ENCODE measurements at regions not wholly inside any gene's neighbourhood (a gene's known extent, or its start where the extent isn't known, plus 50 kb on each side); places are given as distances from the start of the nearest gene placed in this dataset.
"Not testable (repeated sequence)": the region's sequence is repeated elsewhere in the genome, so short reads cannot be mapped to it uniquely, and the experiment has no call there.

DNA sequence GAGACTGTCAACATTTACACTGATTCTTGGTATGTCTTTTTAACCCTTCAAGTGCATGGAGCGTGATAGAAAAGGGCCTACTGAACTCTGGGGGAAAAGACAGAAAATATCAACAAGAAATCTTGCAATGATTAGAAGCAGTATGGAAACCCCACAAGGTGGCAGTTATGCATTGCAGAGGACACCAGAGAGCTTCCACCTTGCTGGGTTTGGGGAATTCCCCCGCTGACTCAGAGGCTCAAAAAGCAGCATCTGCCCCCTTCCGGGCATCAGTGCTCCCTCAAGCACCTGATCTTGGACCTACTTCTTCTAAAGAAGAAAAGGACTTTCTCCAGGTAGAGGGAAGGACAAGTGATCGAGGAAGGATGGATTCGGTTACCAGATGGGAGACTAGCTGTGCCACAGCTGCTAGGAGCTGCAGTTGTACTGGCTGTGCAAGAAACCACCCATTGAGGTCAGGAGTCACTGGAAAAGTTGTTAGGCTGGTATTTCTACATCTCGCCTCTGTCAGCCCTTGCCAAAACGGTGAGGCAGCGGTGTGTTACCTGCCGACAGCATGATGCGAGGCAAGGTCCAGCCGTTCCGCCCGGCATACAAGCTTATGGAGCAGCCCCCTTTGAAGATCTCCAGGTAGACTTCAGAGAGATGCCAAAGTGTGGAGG, 102.8 kb upstream of the OSBPL11 start:
- FAIRE-seq, result not testable (repeated sequence)

DNA sequence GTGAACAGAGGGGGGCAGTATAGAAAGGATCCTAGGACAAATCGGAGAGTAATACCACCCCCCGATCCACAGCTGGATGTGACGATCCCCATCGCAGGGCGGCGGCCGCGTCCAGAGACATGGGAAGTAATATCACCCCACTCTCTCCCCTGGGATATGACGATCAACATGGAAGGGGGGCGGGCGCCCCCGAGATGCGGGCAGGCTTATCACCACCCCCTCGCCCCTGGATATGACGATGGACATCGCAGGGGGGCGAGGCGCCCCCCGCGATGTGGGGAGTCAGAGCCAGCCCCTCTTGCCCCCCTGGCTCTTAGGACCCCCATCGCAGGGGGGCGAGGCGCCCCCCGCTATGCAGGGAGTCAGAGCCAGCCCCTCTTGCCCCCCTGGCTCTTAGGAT, 120.4 kb upstream of the OSBPL11 start:
- no peak for FAIRE-seq

DNA sequence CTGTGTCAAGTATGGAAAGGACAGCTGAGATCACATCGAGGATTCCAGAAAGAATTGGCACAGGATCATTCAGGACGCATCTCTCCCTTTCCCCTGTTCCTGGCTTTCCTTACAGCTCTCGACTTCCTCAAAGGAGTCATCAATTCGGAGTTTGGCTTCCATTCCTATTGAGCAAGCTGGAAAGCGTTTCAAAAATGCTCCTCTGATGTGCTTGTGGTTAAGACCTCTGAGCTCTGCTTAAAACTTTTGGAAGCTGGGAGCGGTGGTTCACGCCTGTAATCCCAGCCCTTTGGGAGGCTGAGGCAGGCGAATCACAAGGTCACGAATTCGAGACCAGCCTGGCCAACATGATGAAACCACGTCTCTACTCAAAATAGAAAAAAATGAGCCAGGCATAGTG, 136.9 kb upstream of the OSBPL11 start:
- FAIRE-seq, result not testable (repeated sequence)

DNA sequence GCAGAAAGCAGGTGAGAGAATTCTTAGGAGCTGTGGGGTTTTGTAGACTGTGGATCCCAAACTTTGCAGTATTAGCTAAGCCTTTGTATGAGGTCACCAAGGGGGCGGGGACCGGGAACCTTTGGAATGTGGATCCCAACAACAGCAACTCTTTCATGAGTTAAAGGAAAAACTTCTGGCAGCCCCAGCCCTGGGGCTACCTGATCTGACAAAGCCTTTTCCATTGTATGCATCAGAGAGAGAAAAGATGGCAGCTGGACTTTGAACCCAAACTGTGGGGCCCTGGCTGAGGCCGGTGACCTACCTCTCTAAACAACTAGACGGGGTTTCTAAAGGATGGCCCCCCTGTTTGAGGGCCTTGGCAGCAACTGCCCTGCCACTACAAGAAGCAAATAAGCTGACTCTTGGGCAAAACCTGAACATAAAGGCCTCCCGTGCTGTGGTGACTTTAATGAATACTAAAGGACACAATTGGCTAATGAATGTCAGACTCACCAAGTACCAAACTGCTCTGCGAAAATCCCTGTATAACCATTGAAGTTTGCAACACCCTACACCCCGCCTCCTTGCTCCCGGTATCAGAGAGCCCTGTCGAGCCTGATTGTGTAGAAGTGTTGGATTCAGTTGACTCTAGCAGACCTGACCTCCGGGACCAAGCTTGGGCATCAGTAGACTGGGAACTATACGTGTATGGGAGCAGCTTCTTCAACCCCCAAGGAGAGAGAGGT, 146.9 kb upstream of the OSBPL11 start:
- FAIRE-seq, result not testable (repeated sequence)

DNA sequence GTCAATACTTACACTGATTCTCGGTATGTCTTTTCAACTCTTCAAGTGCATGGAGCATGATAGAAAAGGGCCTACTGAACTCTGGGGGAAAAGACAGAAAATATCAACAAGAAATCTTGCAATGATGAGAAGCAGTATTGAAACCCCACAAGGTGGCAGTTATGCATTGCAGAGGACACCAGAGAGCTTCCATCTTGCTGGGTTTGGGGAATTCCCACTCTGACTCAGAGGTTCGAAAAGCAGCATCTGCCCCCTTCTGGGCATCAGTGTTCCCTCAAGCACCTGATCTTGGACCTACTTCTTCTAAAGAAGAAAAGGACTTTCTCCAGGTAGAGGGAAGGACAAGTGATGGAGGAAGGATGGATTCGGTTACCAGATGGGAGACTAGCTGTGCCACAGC, 147.5 kb upstream of the OSBPL11 start:
- not testable (repeated sequence) for FAIRE-seq

DNA sequence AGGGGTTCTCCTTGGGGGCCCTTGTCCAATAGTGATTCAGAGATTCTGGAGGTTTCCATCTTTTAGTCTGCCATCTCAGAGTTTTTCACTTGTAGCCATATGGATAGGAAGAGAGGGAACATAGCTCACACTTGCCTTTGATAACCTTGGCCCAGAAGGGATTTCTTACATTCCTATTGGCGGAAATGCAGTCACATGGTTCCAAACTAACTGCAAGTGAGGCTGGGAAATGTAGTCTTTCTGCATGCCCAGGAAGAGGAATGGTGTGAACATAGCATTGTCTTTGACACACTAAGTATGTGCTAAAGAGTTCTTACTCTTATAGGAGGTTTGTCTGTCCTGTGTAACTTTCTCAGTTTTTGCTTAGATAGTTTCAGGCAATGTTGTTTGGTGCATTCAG, 161.8 kb upstream of the OSBPL11 start:
- FAIRE-seq, result not testable (repeated sequence)

DNA sequence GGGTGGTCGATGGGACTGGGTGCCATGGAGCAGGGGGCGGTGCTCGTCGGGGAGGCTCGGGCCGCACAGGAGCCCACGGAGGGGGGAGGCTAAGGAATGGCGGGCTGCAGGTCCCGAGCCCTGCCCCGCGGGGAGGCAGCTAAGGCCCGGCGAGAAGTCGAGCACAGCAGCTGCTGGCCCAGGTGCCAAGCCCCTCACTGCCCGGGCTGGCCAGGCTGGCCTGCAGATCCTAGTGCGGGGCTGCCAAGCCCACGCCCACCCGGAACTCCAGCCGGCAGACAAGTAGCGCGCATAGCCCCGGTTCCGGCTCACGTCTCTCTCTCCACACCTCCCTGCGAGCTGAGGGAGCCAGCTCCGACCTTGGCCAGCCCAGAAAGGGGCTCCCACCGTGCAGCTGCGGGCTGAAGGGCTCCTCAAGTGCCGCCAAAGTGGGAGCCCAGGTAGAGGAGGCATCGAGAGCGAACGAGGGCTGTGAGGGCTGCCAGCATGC, 163.4 kb upstream of the OSBPL11 start:
- FAIRE-seq, result not testable (repeated sequence)

DNA sequence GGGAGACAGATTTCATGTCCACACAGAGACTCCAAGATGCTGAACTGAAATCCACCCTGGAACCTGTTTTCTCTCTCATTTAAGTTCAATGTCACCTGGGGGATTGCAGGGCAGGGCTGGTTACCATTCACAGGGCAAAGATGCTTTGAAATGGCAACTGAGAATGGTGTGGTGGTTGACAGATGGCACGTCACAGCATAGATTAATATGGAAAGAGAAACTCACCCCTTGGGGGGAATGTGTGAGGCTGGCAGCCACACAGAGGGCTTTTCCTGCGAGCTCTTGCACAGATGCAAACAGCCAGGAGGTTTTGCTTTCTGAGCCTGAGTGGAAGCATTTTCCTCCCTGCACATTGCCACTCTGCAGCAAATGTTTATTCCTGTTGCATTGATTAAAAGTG, 167.3 kb upstream of the OSBPL11 start:
- not testable (repeated sequence) for FAIRE-seq

DNA sequence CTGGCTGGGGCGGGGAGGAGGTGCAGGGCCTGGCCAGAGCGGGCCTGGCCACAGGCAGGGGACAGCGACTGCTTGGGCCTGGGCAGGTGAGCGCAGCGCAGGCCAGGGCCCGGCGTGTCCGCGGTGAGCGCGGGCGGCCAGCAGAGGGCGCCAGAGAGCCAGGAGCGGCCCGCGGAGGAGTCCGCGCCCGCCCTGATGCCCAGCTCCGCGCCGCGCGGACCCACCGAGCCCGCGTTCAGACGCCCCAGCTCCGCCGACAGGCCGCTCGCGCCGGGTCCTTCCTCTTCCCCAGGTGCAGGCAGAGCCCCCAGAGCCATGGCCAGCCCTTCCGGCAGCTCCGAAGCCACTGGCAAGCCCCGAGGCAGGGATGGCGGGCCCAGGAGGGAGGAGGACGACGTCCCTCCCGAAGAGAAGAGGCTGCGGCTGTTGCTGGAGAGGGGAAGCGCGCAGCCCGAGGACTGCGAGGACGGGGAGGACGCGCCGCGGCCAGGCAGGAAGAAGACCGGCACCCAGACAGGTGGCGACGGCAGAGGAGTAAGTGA, 171.1 kb upstream of the OSBPL11 start:
- FAIRE-seq, result not testable (repeated sequence)

DNA sequence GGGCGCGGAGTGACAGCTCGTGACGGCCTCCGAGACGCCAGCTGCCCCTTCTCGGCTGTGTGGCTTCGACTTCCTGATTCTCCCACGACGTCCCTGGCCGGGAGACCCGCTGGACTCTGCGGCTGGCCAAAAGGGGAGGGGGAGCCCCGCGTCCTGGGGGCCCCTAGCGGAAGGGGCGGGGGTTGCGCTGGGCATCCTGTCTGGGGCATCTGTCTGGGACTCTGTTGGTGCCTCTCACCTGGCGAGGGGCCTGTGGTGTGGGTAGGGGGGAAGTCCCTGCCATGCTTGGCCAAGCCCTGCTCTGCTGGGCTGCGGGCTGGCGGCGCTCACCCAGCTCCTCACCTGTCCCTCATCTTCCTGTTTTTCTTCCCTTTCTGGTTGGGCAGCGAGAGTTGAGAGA, 171.6 kb upstream of the OSBPL11 start:
- FAIRE-seq, result not testable (repeated sequence)

DNA sequence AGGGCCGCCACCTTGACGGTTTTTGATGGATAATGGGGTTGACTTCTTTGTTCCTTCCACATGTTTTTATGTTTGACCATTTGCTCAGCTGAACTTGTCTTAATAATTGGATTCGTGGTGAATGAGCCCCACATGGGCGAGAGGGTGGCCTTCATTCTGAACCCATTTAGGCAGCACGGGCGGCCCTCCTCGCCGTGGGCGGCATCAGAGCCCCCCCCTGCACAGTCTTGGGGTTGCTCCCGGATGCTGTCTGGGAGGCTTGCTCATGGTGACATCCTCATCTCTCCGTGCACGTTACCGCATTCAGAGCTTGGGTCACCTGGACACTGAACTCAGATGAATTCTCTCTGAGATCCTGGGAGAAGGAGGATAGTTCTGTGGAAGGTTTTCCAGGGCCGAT, 172.3 kb upstream of the OSBPL11 start:
- FAIRE-seq, result no peak

DNA sequence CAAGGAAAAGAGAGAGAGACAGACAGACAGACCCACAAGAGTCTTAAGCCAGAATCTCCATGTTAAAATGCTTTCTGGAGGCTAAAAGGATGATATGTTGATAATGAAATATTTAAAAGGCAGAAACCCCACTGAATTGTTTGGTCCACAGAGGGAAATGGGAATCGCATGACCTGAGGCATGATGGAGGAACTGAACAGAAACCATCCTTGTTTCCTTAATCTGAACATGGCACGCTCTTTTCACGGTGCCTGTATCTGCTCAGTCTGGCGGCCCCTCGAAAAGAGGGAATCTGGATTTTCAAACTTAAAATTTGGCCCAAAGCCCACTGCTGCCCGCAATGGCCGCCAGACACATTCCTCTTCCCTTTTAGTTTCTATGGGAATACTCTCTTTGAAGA, 173.5 kb upstream of the OSBPL11 start:
- not testable (repeated sequence) for FAIRE-seq

DNA sequence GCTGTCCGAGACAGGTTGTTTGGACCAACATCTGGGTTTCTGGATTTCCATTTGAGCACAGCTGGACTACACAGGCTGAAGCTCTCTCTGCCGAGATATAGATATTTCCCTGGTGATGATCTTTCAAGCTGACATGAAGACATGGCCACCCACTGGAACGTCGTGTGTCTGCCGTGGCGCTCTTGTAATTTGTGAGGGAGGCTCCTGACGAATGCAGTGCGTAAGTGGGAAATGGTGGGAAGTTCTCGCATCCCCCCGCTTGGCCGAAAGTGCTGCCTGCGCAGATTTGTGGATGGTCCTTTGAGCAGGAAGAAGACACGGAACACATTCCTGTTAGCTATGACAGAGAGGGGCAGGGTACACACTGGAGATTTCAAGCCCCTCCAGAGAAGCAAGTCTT, 176.2 kb upstream of the OSBPL11 start:
- not testable (repeated sequence) for FAIRE-seq

DNA sequence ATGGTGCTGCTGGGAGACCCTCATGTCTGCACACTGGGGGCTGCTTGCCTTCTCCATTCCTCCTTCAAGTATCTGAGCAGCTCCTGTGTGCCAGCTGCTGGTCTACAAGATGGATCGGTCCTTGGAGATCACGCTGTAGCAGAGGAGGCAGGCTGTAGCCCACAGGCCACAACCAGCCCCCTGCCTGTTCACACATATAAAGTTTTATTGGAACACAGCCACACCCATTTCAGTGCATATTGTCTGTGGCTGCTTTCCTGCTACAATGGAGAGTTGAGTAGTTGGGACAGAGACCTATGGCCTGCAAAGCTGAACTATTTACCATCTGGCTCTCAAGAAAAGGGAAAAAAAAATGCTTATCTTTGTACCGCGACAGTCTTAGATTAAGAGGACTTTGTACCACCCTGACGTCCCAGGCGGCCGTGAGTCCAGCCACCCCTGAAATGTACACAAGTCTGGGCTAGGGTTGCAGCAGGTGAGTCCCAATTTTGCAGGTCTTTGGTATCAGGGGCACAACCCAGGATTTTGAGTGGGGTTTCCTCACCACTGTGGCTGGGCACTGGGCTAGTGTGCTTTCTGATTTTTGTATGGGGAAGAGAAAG, 179.2 kb upstream of the OSBPL11 start:
- not testable (repeated sequence) for FAIRE-seq

DNA sequence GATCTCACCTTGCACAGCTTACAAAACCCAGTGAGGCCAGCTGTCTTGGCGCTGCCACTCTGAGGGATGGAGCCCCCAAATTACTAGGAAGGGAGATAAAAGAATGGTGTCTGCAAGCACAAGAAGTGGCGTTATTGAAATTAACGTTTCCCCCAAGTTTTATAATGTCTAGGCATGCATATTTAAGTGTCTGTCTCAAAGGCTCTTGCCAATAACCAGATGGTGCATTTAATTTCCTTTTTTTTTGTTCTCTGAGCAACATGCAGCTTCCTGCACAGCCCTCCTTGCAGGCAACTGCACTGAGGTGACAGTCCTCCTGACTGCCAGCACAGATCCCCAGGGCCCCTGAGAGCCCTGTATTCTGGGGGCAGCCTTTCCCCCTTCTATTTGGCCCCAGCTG, 179.8 kb upstream of the OSBPL11 start:
- FAIRE-seq, result not testable (repeated sequence)

DNA sequence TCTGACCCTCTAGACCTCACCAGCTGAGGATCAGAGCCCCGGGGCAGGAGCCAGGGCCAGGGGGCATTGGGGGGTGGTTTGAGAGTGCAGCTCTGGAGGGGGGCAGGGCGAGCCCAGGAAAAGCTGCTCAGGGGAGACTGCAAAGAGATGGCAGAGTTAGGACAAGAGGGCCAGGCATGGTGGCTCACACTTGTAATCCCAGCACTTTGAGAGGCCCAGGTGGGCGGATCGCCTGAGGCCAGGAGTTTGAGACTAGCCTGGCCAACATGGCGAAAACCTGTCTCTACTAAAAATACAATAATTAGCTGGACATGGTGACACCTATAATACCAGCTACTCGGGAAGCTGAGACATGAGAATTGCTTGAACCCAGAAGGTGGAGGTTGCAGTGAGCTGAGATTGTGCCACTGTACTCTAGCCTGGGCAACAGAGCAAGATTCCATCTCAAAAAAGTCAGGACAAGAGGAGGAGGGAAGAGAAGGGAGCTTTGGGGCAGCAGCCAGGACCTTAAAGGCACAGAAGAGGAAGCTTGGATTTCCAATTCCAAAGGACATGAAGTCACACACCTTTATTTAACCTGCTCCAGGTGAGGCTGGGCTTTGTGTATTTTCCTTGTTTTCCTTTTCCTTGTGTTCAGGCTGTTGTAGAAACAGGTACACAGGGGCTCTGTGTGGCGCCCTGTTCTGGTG, 180.5 kb upstream of the OSBPL11 start:
- not testable (repeated sequence) for FAIRE-seq

DNA sequence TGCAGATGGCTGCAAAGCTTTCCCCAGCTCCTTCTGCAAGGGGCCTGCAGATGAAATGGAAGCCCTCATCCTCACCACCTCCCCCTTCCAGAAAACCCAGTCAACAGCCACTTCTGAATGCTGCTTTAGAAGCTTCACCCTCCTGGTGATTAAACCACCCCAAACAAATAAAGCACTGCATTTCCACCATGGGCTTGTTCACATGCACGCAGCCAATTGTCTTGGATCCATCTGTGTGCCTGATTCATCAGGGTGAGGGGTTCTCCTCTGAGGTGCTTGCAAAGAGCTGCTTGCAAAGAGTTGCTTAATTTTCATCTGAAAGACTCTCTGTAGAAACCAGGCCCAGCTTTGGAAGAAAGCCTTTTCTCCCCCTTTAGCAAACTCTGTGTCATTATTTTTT, 184.0 kb upstream of the OSBPL11 start:
- not testable (repeated sequence) for FAIRE-seq

DNA sequence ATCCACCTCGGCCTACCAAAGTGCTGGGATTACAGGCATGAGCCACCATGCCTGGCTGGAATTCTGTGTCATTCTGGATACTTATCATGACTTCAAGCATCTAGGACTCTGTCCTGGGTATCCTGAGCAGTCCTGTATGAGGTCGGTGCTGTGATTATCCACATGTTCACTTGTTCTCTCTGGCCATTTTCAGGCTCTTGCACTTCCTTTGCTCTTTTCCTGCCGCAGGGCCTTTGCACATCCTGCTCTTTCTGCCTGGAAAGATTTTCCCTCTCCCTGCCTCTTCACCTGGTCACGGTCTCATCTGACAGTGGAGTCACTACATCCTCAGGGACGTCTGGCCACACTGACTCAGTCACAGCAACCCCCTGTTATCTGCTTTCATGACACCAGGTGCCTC, 184.6 kb upstream of the OSBPL11 start:
- FAIRE-seq, result not testable (repeated sequence)

DNA sequence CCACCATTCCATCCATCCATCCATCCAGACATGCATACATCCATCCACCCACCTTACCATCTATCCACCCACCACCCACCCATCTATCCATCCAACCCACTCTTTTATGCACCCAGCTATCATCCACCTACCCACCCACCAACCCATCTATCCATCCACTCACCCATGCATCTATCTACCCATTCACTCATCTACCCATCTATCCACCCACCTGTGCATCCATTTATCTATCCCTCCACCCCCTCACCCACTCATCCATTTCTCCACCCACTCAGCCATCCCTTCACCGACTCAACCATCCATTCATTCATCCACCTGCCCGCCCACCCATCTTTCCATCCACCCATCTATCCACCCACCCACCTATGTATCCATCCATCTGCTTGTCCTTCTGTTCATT, 186.4 kb upstream of the OSBPL11 start:
- FAIRE-seq, result not testable (repeated sequence)

DNA sequence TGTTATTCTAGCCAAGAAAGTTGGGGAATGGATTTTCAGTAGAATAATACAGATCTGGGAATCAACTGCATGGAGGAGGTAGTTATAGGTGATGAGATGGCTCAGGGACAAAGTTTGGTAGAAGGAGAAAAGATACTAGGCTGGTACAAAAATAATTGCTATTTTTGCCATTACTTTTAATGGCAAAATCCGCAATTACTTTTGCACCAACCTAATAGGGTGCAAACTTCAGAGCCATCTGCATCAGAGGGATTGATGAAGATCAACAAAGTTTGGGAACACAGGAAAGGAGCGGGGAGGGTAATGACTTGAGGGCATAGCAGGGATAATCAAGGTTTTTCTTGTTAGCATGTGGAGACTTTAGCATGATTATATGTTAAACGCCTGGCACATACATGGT, 178.7 kb upstream of the ROPN1B start:
- not testable (repeated sequence) for FAIRE-seq

DNA sequence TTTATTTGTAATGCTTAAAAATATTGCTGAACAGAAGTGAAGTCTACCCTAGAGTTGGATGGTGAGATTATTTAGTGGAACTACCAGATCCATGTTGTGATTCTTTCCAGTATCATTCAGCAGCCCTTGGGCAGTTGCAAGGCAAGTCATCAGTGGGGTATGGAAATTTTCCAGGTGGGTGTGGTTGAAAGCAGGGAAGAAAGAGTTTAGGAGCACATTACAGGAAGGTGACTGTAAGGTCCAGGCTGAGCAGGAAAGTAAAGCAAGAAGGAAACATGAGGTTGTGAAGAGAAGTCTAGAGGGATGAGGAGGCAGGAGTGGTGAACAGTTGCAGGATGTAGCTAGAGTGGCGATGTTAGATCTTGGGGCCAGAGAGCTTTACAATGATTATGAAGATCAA, 178.0 kb upstream of the ROPN1B start:
- not testable (repeated sequence) for FAIRE-seq

DNA sequence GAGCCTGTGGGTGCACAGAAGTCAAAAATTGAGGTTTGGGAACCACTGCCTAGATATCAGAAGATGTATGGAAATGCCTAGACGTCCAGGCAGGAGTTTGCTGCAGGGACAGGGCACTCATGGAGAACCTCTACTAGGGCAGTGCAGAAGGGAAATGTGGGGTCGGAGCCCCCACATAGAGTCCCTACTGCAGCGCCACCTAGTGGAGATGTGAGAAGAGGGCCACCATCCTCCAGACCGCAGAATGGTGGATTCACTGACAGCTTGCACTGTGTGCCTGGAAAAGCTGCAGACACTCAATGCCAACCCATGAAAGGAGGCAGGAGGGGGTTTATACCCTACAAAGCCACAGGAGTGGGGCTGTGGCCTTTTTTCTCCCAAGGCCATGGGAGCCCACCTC, 159.0 kb upstream of the ROPN1B start:
- FAIRE-seq, result not testable (repeated sequence)

DNA sequence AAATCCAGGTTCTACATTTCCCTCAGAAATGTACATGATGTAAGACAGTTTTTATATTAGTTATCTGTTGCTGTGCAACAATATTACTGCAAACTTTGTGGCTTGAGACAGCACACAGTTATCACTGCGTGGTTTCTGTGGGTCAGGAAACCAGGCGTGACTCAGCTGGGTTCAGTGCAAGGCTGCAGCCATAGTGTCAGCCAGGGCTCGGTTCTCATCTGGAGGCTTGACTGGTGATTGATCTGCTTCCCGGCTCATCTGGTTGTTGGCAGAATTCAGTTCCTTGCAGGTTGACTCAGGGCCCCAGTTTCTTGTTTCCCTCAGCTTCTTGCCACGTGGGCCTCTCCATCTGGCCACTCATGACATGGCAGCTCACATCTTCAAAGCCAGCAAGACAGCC, 146.8 kb upstream of the ROPN1B start:
- FAIRE-seq, result not testable (repeated sequence)
